Erythroblast (primary cell): ENCODE measurements at regions not wholly inside any gene's neighbourhood (a gene's known extent, or its start where the extent isn't known, plus 50 kb on each side); places are given as distances from the start of the nearest gene placed in this dataset.

ENCODE experiments used
- GATA1 ChIP-seq: IDR thresholded peaks from 2 replicates; pipeline ENCODE4 v1.6.1; 2011; ENCODE audit warnings: low read depth, mild to moderate bottlenecking, control low read depth, low read length, moderate library complexity
- POLR2A ChIP-seq: IDR thresholded peaks from 2 replicates; pipeline ENCODE4 v1.6.1; 2011; ENCODE audit warnings: mild to moderate bottlenecking, low read length

- TF ChIP-seq POLR2A, result no peak
- no peak for TF ChIP-seq GATA1
Observed at GRCh38 chr1:191558379-191558778, 599.9 kb upstream of the RGS18 start.
